ENCODE measurements at regions not wholly inside any gene's neighbourhood (a gene's known extent, or its start where the extent isn't known, plus 50 kb on each side); places are given as distances from the start of the nearest gene placed in this dataset.

- no peak for TF ChIP-seq POLR2AphosphoS5 (IDR thresholded peaks at IDR 0.05; ENCODE audit: low read depth)
- peak; percentile 43 to 45 for TF ChIP-seq CTCF (conservative IDR thresholded peaks at IDR 0.05; ENCODE audit: low read depth in 2 of 2)
- no peak for TF ChIP-seq NANOG (IDR thresholded peaks at IDR 0.05; ENCODE audit: borderline replicate concordance)
- TF ChIP-seq JUNB (IDR thresholded peaks at IDR 0.05; ENCODE audit: unreplicated experiment): no peak
- no peak for TF ChIP-seq ZNF114 (CRISPR knock-in tag; IDR thresholded peaks at IDR 0.05)
- no peak for TF ChIP-seq EZH2 (IDR thresholded peaks at IDR 0.05; ENCODE audit: low read depth, unreplicated experiment)
- TF ChIP-seq EZH2phosphoT487 (IDR thresholded peaks at IDR 0.05; ENCODE audit: unreplicated experiment): no peak
- TF ChIP-seq CREB1 (CRISPR knock-in tag; IDR thresholded peaks at IDR 0.05; ENCODE audit: low read depth): no peak
- TF ChIP-seq ZNF462 (CRISPR knock-in tag; IDR thresholded peaks at IDR 0.05): no peak
- no peak for TF ChIP-seq REST (IDR thresholded peaks at IDR 0.05; ENCODE audit: unreplicated experiment)
These were observed 437.3 kb downstream of the DHX35 start for GRCh38 chr20:39399463-39399862.
